Mucosa of rectum (tissue), 2 donors: ENCODE measurements at regions not wholly inside any gene's neighbourhood (a gene's known extent, or its start where the extent isn't known, plus 50 kb on each side); places are given as distances from the start of the nearest gene placed in this dataset.

Source experiments
- H3K27ac ChIP-seq, 2 donors: one replicate each; pipeline ENCODE4 v1.7.0; 2013; ENCODE audit warnings: inconsistent platforms in 2 of 2, low read depth in 2 of 2, low read length in 2 of 2
- H3K27me3 ChIP-seq, 2 donors: one replicate each; pipeline ENCODE4 v1.7.0; 2013; ENCODE audit warnings: low read length in 2 of 2; ENCODE audit not compliant: control insufficient read depth in 2 of 2, insufficient read depth in 2 of 2
- H3K36me3 ChIP-seq, 2 donors: one replicate each; pipeline ENCODE4 v1.7.0; 2013; ENCODE audit warnings: low read length in 2 of 2; ENCODE audit not compliant: control insufficient read depth in 2 of 2, insufficient read depth in 2 of 2
- H3K4me1 ChIP-seq, 2 donors: one replicate each; pipeline ENCODE4 v1.7.0; 2013; ENCODE audit warnings: low read length in 2 of 2, mild to moderate bottlenecking in 1 of 2; ENCODE audit not compliant: control insufficient read depth in 2 of 2, insufficient read depth in 2 of 2
- H3K4me3 ChIP-seq, 2 donors: one replicate each; pipeline ENCODE4 v1.7.0; 2013; ENCODE audit warnings: low read length in 2 of 2
- H3K9ac ChIP-seq, 2 donors: one replicate each; pipeline ENCODE4 v1.7.0; 2013; ENCODE audit warnings: low read length in 2 of 2, low read depth in 1 of 2, mild to moderate bottlenecking in 1 of 2
- H3K9me3 ChIP-seq, 2 donors: one replicate each; pipeline ENCODE4 v1.7.0; 2013; ENCODE audit warnings: low read length in 2 of 2; ENCODE audit not compliant: control insufficient read depth in 2 of 2
- donor health status: healthy.
- donor health status: Normal muscosa, but diverticular disease.

DNA sequence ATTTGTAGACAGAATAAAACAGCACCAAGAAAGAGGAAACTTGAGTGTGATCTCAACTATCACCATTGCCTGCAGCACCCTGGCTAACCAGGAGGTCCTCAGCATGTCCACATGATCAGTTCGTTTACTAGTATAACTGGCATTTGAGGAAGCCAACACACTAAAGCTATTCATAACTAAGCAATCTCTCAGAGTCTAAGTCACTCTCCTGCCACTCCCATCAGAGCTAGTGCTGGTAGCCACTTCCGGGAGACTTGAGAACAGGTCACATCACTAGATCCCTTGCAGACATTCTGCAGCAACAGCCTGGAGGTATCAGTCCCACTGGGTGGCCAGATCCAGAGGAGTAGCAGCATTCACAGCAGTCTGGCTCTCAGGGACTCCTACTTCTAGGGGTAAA is 352.9 kb upstream of the OR4E1 start:
- Histone ChIP-seq H3K27me3 (no peaks in the 10 kb centered on the region), H3K4me3 (no peak overlapping the region), H3K4me1 (peaks cover 0 to 4% of the 10 kb centered on the region in 2 donors), H3K36me3 (no peaks in the 10 kb centered on the region), H3K27ac (no peak overlapping the region), H3K9me3 (no peaks in the 10 kb centered on the region), H3K9ac (no peak overlapping the region)

GRCh38 chr14:22025879-22026278 is 352.3 kb upstream of the OR4E1 start:
- peaks cover 0 to 4% of the 10 kb centered on the region in 2 donors for H3K4me1 ChIP-seq
- no peak overlapping the region for H3K27ac ChIP-seq
- H3K4me3 ChIP-seq, result no peak overlapping the region
- H3K9me3 ChIP-seq, result no peaks in the 10 kb centered on the region
- no peaks in the 10 kb centered on the region for H3K27me3 ChIP-seq
- no peaks in the 10 kb centered on the region for H3K36me3 ChIP-seq
- H3K9ac ChIP-seq, result no peak overlapping the region

DNA sequence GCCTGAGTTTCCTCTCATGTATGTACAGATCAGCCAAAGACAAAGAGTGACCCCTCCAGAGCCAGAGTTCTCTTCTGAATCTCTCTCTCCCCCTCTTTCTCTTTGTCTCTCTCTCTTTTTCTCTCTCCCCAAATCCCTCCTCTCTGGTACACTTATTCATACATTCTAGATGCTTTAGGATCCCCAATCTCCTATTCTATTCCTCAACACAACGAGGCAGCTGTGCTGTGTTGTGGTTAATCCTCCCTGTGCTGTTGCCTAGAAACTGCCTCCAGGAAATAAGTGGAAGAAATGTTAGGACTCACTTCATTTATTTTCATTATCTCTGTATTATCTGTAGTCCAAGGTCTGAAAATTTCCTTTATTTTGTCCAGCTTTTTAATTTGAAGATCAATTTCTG is 350.5 kb upstream of the OR4E1 start:
- Histone ChIP-seq H3K4me1 (peaks cover 0 to 4% of the 10 kb centered on the region in 2 donors), H3K9ac (no peak overlapping the region), H3K27ac (no peak overlapping the region), H3K27me3 (no peaks in the 10 kb centered on the region), H3K4me3 (no peak overlapping the region), H3K36me3 (no peaks in the 10 kb centered on the region), H3K9me3 (no peaks in the 10 kb centered on the region)

GRCh38 chr14:22018890-22019289 is 345.3 kb upstream of the OR4E1 start:
- H3K27ac ChIP-seq, result no peak overlapping the region
- no peaks in the 10 kb centered on the region for H3K36me3 ChIP-seq
- no peaks in the 10 kb centered on the region for H3K4me1 ChIP-seq
- no peak overlapping the region for H3K9ac ChIP-seq
- no peak overlapping the region for H3K4me3 ChIP-seq
- no peaks in the 10 kb centered on the region for H3K9me3 ChIP-seq
- no peaks in the 10 kb centered on the region for H3K27me3 ChIP-seq

GRCh38 chr14:22012452-22012851 is 338.8 kb upstream of the OR4E1 start:
- Histone ChIP-seq H3K36me3 (no peaks in the 10 kb centered on the region), H3K27me3 (no peaks in the 10 kb centered on the region), H3K4me1 (no peaks in the 10 kb centered on the region), H3K9me3 (no peaks in the 10 kb centered on the region), H3K27ac (no peak overlapping the region), H3K4me3 (no peak overlapping the region), H3K9ac (no peak overlapping the region)

- no peaks in the 10 kb centered on the region for H3K36me3 ChIP-seq
- H3K27me3 ChIP-seq, result no peaks in the 10 kb centered on the region
- H3K9ac ChIP-seq, result no peak overlapping the region
- H3K9me3 ChIP-seq, result no peaks in the 10 kb centered on the region
- no peaks in the 10 kb centered on the region for H3K4me1 ChIP-seq
- H3K4me3 ChIP-seq, result no peak overlapping the region
- H3K27ac ChIP-seq, result no peak overlapping the region
These were observed 337.6 kb upstream of the OR4E1 start for GRCh38 chr14:22011253-22011642.

- H3K9me3 ChIP-seq, result no peaks in the 10 kb centered on the region
- peak overlapping the region in 1 of 2 donors; percentile 2 for H3K27ac ChIP-seq
- no peaks in the 10 kb centered on the region for H3K36me3 ChIP-seq
- no peaks in the 10 kb centered on the region for H3K4me1 ChIP-seq
- no peak overlapping the region for H3K9ac ChIP-seq
- H3K27me3 ChIP-seq, result no peaks in the 10 kb centered on the region
- H3K4me3 ChIP-seq, result no peak overlapping the region
These were observed 337.1 kb upstream of the OR4E1 start for GRCh38 chr14:22010545-22011252.

DNA sequence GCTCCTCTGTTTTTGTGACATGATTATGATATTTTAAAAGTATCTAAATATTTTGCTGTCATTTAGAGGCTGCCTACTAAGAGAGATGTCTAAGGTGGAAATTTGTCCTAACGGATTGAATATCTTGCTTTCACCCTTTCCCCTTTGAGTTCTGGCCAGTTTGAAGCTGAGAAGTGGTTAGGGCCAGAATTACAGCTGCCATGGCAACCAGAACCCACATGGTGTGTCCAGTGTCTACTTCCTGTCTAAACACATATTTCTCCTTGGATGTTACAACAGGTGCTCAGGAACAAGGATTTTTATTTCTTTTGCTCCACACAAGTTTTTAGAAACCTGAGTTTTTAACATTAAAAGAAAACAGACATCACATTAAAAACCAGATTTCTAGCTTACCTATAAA is 335.1 kb upstream of the OR4E1 start:
- no peaks in the 10 kb centered on the region for H3K27me3 ChIP-seq
- H3K9ac ChIP-seq, result no peak overlapping the region
- no peak overlapping the region for H3K4me3 ChIP-seq
- H3K36me3 ChIP-seq, result no peaks in the 10 kb centered on the region
- no peak overlapping the region for H3K27ac ChIP-seq
- H3K9me3 ChIP-seq, result no peaks in the 10 kb centered on the region
- H3K4me1 ChIP-seq, result no peaks in the 10 kb centered on the region

DNA sequence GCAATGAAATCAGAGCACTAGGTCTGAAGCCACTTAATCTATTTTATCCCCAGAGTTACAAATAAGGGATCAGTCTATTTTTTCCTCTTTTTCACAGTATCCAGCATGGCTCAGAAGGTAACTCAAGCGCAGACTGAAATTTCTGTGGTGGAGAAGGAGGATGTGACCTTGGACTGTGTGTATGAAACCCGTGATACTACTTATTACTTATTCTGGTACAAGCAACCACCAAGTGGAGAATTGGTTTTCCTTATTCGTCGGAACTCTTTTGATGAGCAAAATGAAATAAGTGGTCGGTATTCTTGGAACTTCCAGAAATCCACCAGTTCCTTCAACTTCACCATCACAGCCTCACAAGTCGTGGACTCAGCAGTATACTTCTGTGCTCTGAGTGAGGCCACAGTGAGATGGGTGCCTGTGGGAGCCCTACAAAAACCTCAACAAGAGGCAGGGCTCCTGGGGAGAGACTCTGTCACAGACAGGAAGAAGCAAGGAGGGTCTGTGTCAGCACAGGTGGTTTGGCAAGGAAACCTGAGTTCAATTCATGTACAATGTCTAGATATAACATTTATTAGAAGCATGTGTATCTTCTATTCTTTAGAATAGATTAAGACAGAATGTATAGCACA is 334.3 kb upstream of the OR4E1 start:
- Histone ChIP-seq H3K27me3 (no peaks in the 10 kb centered on the region), H3K27ac (no peak overlapping the region), H3K9me3 (no peaks in the 10 kb centered on the region), H3K4me1 (no peaks in the 10 kb centered on the region), H3K9ac (no peak overlapping the region), H3K36me3 (no peaks in the 10 kb centered on the region), H3K4me3 (no peak overlapping the region)

DNA sequence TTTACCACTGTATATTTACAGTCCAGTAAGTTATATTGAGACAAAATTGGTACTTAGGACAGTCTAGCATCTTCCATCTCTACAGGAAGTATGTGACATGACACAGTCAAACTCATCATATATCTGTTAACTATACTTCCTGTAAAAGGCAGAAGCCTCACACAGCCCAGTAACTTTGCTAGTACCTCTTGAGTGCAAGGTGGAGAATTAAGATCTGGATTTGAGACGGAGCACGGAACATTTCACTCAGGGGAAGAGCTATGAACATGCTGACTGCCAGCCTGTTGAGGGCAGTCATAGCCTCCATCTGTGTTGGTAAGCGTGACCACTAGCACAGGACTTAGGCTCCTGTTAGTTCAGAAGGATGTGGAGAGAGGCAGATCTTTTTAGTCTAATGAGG is 333.7 kb upstream of the OR4E1 start:
- Histone ChIP-seq H3K4me3 (no peak overlapping the region), H3K4me1 (no peaks in the 10 kb centered on the region), H3K9me3 (no peaks in the 10 kb centered on the region), H3K27ac (no peak overlapping the region), H3K36me3 (no peaks in the 10 kb centered on the region), H3K27me3 (no peaks in the 10 kb centered on the region), H3K9ac (no peak overlapping the region)
